Activated T-cell treated with anti-CD3 and anti-CD28 coated beads, Interleukin-2, amount 50 U/mL, for 24 hours (primary cell): ENCODE measurements at regions not wholly inside any gene's neighbourhood (a gene's known extent, or its start where the extent isn't known, plus 50 kb on each side); places are given as distances from the start of the nearest gene placed in this dataset.
"Not testable (repeated sequence)": the region's sequence is repeated elsewhere in the genome, so short reads cannot be mapped to it uniquely, and the experiment has no call there.

Experiments
- DNase-seq: peaks from one replicate; pipeline ENCODE4 v3.0.0-alpha.2; 2020
- H3K27ac Mint-ChIP-seq: 2 replicates; pipeline ENCODE4 v1.8.0; 2020; ENCODE audit warnings: mild to moderate bottlenecking, mixed read lengths
- H3K27me3 Mint-ChIP-seq: 2 replicates; pipeline ENCODE4 v1.8.0; 2020; ENCODE audit warnings: mixed read lengths
- H3K36me3 Mint-ChIP-seq: 2 replicates; pipeline ENCODE4 v1.8.0; 2020; ENCODE audit warnings: low read depth, mixed read lengths
- H3K4me1 Mint-ChIP-seq: 2 replicates; pipeline ENCODE4 v1.8.0; 2020; ENCODE audit warnings: low read depth, mixed read lengths
- H3K4me3 Mint-ChIP-seq: 2 replicates; pipeline ENCODE4 v1.8.0; 2020; ENCODE audit warnings: mild to moderate bottlenecking, moderate library complexity, mixed read lengths
- H3K9me3 Mint-ChIP-seq: 2 replicates; pipeline ENCODE4 v1.8.0; 2020; ENCODE audit warnings: mixed read lengths

GRCh38 chr16:63467513-63467912, 1431.3 kb upstream of the CDH8 start:
- H3K27me3 Mint-ChIP-seq: no peaks in the 10 kb centered on the region
- H3K27ac Mint-ChIP-seq: no peak overlapping the region
- no peaks in the 10 kb centered on the region for H3K36me3 Mint-ChIP-seq
- DNase-seq: no peak
- peaks cover 36% of the 10 kb centered on the region for H3K9me3 Mint-ChIP-seq
- H3K4me1 Mint-ChIP-seq: no peaks in the 10 kb centered on the region
- H3K4me3 Mint-ChIP-seq: no peak overlapping the region

GRCh38 chr16:63462316-63462715, 1426.1 kb upstream of the CDH8 start:
- H3K4me3 Mint-ChIP-seq: no peak overlapping the region
- H3K27ac Mint-ChIP-seq: no peak overlapping the region
- H3K36me3 Mint-ChIP-seq: no peaks in the 10 kb centered on the region
- no peak for DNase-seq
- peaks cover 25% of the 10 kb centered on the region for H3K9me3 Mint-ChIP-seq
- H3K27me3 Mint-ChIP-seq: no peaks in the 10 kb centered on the region
- no peaks in the 10 kb centered on the region for H3K4me1 Mint-ChIP-seq

GRCh38 chr16:63461248-63461841, 1425.1 kb upstream of the CDH8 start:
- peaks cover 25% of the 10 kb centered on the region for H3K9me3 Mint-ChIP-seq
- no peak for DNase-seq
- H3K4me1 Mint-ChIP-seq: no peaks in the 10 kb centered on the region
- H3K27ac Mint-ChIP-seq: no peak overlapping the region
- no peaks in the 10 kb centered on the region for H3K27me3 Mint-ChIP-seq
- no peaks in the 10 kb centered on the region for H3K36me3 Mint-ChIP-seq
- H3K4me3 Mint-ChIP-seq: no peak overlapping the region

GRCh38 chr16:63458846-63459245, 1422.6 kb upstream of the CDH8 start:
- no peak for DNase-seq
- H3K27me3 Mint-ChIP-seq: no peaks in the 10 kb centered on the region
- no peaks in the 10 kb centered on the region for H3K36me3 Mint-ChIP-seq
- no peak overlapping the region for H3K27ac Mint-ChIP-seq
- H3K4me3 Mint-ChIP-seq: no peak overlapping the region
- H3K4me1 Mint-ChIP-seq: no peaks in the 10 kb centered on the region
- H3K9me3 Mint-ChIP-seq: peaks cover 15% of the 10 kb centered on the region

GRCh38 chr16:63457869-63458268, 1421.6 kb upstream of the CDH8 start:
- no peaks in the 10 kb centered on the region for H3K27me3 Mint-ChIP-seq
- no peak overlapping the region for H3K27ac Mint-ChIP-seq
- no peaks in the 10 kb centered on the region for H3K36me3 Mint-ChIP-seq
- DNase-seq: no peak
- no peak overlapping the region for H3K4me3 Mint-ChIP-seq
- H3K4me1 Mint-ChIP-seq: no peaks in the 10 kb centered on the region
- peaks cover 18% of the 10 kb centered on the region for H3K9me3 Mint-ChIP-seq

GRCh38 chr16:63453261-63453660, 1417.0 kb upstream of the CDH8 start:
- Mint-ChIP-seq H3K27me3 (no peaks in the 10 kb centered on the region), H3K4me3 (no peak overlapping the region), H3K4me1 (no peaks in the 10 kb centered on the region), H3K36me3 (no peaks in the 10 kb centered on the region), H3K27ac (no peak overlapping the region), H3K9me3 (peaks cover 25% of the 10 kb centered on the region)
- DNase-seq: no peak

GRCh38 chr16:63447121-63447520, 1410.9 kb upstream of the CDH8 start:
- Mint-ChIP-seq H3K4me1 (no peaks in the 10 kb centered on the region), H3K27ac (no peak overlapping the region), H3K27me3 (no peaks in the 10 kb centered on the region), H3K4me3 (no peak overlapping the region), H3K9me3 (peaks cover 24% of the 10 kb centered on the region), H3K36me3 (no peaks in the 10 kb centered on the region)
- DNase-seq: no peak

- Mint-ChIP-seq H3K4me3 (no peak overlapping the region), H3K36me3 (no peaks in the 10 kb centered on the region), H3K4me1 (no peaks in the 10 kb centered on the region)
Observed at GRCh38 chr16:63442246-63442645, 1406.0 kb upstream of the CDH8 start.

GRCh38 chr16:63426275-63426870, 1390.1 kb upstream of the CDH8 start:
- Mint-ChIP-seq H3K9me3 (peaks cover 35% of the 10 kb centered on the region), H3K4me3 (no peak overlapping the region), H3K27ac (no peak overlapping the region), H3K36me3 (no peaks in the 10 kb centered on the region), H3K27me3 (no peaks in the 10 kb centered on the region), H3K4me1 (no peaks in the 10 kb centered on the region)
- DNase-seq: no peak

More at GRCh38 chr16:63442246-63442645, 1406.0 kb upstream of the CDH8 start:
- Mint-ChIP-seq H3K9me3 (peaks cover 16% of the 10 kb centered on the region), H3K27ac (no peak overlapping the region), H3K27me3 (no peaks in the 10 kb centered on the region)
- no peak for DNase-seq

GRCh38 chr16:63422715-63423114, 1386.5 kb upstream of the CDH8 start:
- H3K4me3 Mint-ChIP-seq: no peak overlapping the region
- H3K27me3 Mint-ChIP-seq: no peaks in the 10 kb centered on the region
- no peaks in the 10 kb centered on the region for H3K4me1 Mint-ChIP-seq
- no peak overlapping the region for H3K27ac Mint-ChIP-seq
- no peaks in the 10 kb centered on the region for H3K36me3 Mint-ChIP-seq
- peaks cover 32% of the 10 kb centered on the region for H3K9me3 Mint-ChIP-seq
- no peak for DNase-seq

GRCh38 chr16:63416712-63417111, 1380.5 kb upstream of the CDH8 start:
- Mint-ChIP-seq H3K27ac (no peak overlapping the region), H3K36me3 (no peaks in the 10 kb centered on the region), H3K27me3 (no peaks in the 10 kb centered on the region), H3K9me3 (peaks cover 22% of the 10 kb centered on the region), H3K4me1 (no peaks in the 10 kb centered on the region), H3K4me3 (no peak overlapping the region)
- DNase-seq: no peak

GRCh38 chr16:63415014-63415413, 1378.8 kb upstream of the CDH8 start:
- DNase-seq: no peak
- Mint-ChIP-seq H3K9me3 (peaks cover 24% of the 10 kb centered on the region), H3K4me1 (no peaks in the 10 kb centered on the region), H3K27me3 (no peaks in the 10 kb centered on the region), H3K27ac (no peak overlapping the region), H3K4me3 (no peak overlapping the region), H3K36me3 (no peaks in the 10 kb centered on the region)

- no peak for DNase-seq
- no peak overlapping the region for H3K4me3 Mint-ChIP-seq
- H3K36me3 Mint-ChIP-seq: no peaks in the 10 kb centered on the region
- H3K27me3 Mint-ChIP-seq: no peaks in the 10 kb centered on the region
- H3K9me3 Mint-ChIP-seq: peaks cover 10% of the 10 kb centered on the region
- H3K4me1 Mint-ChIP-seq: no peaks in the 10 kb centered on the region
- no peak overlapping the region for H3K27ac Mint-ChIP-seq
Observed at GRCh38 chr16:63410594-63410993, 1374.4 kb upstream of the CDH8 start.

GRCh38 chr16:63403792-63404191, 1367.6 kb upstream of the CDH8 start:
- H3K36me3 Mint-ChIP-seq: no peaks in the 10 kb centered on the region
- peaks cover 24% of the 10 kb centered on the region for H3K9me3 Mint-ChIP-seq
- no peaks in the 10 kb centered on the region for H3K4me1 Mint-ChIP-seq
- no peaks in the 10 kb centered on the region for H3K27me3 Mint-ChIP-seq
- no peak for DNase-seq
- no peak overlapping the region for H3K4me3 Mint-ChIP-seq
- no peak overlapping the region for H3K27ac Mint-ChIP-seq

- peaks cover 11% of the 10 kb centered on the region for H3K9me3 Mint-ChIP-seq
- H3K4me3 Mint-ChIP-seq, DNase-seq, H3K4me1 Mint-ChIP-seq, H3K27ac Mint-ChIP-seq, H3K36me3 Mint-ChIP-seq, H3K27me3 Mint-ChIP-seq: not testable (repeated sequence)
Observed at GRCh38 chr16:63388277-63388676, 1352.0 kb upstream of the CDH8 start.
